Cardiac fibroblast (primary cell): ENCODE measurements at regions not wholly inside any gene's neighbourhood (a gene's known extent, or its start where the extent isn't known, plus 50 kb on each side); places are given as distances from the start of the nearest gene placed in this dataset.
A peak's percentile ranks its signal among the peaks of the same experiment; 100 is the strongest.

ENCODE experiments used
- DNase-seq, 2 donors: peaks; one replicate each; pipeline versions ENCODE4 v3.0.0 to v3.0.0-alpha.2; 2010; ENCODE audit warnings: low read depth in 2 of 2
- H3K4me3 ChIP-seq, 2 donors: replicated peaks in 1 of 2; 1 replicate in 1 of 2; 2 replicates in 1 of 2; pipeline ENCODE4 v1.5.1; 2011; ENCODE audit warnings: low read depth in 2 of 2, low read length in 2 of 2, mild to moderate bottlenecking in 2 of 2, moderate library complexity in 1 of 2
- TF ChIP-seq, protein P1 (sequence below): IDR thresholded peaks from one replicate; pipeline ENCODE4 v1.5.1; 2011; ENCODE audit warnings: low read depth, mild to moderate bottlenecking, low read length, inconsistent platforms

GRCh38 chr18:78587096-78587495 lies 392.5 kb upstream of the SALL3 start:
- no peak for DNase-seq
- no peak overlapping the region for H3K4me3 ChIP-seq
- TF ChIP-seq, protein P1, sequence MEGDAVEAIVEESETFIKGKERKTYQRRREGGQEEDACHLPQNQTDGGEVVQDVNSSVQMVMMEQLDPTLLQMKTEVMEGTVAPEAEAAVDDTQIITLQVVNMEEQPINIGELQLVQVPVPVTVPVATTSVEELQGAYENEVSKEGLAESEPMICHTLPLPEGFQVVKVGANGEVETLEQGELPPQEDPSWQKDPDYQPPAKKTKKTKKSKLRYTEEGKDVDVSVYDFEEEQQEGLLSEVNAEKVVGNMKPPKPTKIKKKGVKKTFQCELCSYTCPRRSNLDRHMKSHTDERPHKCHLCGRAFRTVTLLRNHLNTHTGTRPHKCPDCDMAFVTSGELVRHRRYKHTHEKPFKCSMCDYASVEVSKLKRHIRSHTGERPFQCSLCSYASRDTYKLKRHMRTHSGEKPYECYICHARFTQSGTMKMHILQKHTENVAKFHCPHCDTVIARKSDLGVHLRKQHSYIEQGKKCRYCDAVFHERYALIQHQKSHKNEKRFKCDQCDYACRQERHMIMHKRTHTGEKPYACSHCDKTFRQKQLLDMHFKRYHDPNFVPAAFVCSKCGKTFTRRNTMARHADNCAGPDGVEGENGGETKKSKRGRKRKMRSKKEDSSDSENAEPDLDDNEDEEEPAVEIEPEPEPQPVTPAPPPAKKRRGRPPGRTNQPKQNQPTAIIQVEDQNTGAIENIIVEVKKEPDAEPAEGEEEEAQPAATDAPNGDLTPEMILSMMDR: no peak

- TF ChIP-seq, protein P1: no peak
- DNase-seq: no peak
These were observed 391.7 kb upstream of the SALL3 start for GRCh38 chr18:78587626-78588600.

GRCh38 chr18:78589916-78590437 lies 389.6 kb upstream of the SALL3 start:
- TF ChIP-seq, protein P1: no peak
- DNase-seq: no peak
- no peak overlapping the region for H3K4me3 ChIP-seq

More at GRCh38 chr18:78587626-78588600, 391.7 kb upstream of the SALL3 start:
- H3K4me3 ChIP-seq: no peak overlapping the region

DNA sequence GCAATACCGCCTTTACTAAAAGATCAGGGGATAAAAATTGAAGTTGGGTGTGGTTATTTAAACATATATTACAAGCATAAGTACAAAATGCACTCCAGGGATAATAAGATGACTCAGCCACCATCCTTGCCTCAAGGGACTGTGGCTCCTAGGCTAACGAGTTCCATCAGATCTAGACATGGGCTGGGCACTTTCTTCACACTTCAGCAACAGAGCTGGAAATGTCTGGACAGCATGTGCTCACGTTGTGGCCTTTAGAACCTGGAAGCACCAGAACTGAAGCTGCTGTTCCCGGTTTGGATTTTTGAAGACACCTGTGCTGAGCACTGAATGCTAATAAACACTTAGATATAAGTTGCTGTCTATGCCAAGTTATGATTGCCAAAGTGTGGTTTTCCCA lies 384.2 kb upstream of the SALL3 start:
- TF ChIP-seq, protein P1: no peak
- no peak for DNase-seq
- no peak overlapping the region for H3K4me3 ChIP-seq

GRCh38 chr18:78595924-78596573 lies 383.6 kb upstream of the SALL3 start:
- TF ChIP-seq, protein P1: no peak
- no peak overlapping the region for H3K4me3 ChIP-seq
- no peak for DNase-seq

GRCh38 chr18:78596794-78597345 lies 382.7 kb upstream of the SALL3 start:
- peak in 1 of 2 donors; percentile 2 for DNase-seq
- H3K4me3 ChIP-seq: no peak overlapping the region
- TF ChIP-seq, protein P1: no peak
